ENCODE measurements at regions not wholly inside any gene's neighbourhood (a gene's known extent, or its start where the extent isn't known, plus 50 kb on each side); places are given as distances from the start of the nearest gene placed in this dataset.

DNA sequence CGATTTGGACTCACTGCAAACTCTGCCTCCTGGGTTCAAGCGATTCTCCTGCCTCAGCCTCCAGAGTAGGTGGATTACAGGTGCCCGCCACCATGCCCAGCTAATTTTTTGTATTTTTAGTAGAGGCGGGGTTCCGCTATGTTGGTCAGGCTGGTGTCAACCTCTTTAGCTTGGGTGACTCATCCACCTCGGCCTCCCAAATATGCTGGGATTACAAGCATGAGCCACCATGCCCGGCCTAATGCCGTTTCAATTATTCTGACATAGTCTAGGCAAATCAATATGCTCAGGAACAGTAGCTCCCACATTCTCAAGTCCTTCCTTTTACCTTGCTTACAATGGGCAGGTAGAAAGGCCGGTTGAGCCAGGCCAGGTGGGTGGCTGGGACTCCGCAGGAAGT is 82.0 kb upstream of the EEA1 start:
- TF ChIP-seq, protein P1, sequence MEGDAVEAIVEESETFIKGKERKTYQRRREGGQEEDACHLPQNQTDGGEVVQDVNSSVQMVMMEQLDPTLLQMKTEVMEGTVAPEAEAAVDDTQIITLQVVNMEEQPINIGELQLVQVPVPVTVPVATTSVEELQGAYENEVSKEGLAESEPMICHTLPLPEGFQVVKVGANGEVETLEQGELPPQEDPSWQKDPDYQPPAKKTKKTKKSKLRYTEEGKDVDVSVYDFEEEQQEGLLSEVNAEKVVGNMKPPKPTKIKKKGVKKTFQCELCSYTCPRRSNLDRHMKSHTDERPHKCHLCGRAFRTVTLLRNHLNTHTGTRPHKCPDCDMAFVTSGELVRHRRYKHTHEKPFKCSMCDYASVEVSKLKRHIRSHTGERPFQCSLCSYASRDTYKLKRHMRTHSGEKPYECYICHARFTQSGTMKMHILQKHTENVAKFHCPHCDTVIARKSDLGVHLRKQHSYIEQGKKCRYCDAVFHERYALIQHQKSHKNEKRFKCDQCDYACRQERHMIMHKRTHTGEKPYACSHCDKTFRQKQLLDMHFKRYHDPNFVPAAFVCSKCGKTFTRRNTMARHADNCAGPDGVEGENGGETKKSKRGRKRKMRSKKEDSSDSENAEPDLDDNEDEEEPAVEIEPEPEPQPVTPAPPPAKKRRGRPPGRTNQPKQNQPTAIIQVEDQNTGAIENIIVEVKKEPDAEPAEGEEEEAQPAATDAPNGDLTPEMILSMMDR (conservative IDR thresholded peaks at IDR 0.05; ENCODE audit: low read depth, low read length): no peak
- no peak for TF ChIP-seq EZH2 (IDR thresholded peaks at IDR 0.05; ENCODE audit: borderline replicate concordance, low read depth, low read length, poor library complexity, severe bottlenecking)
